ENCODE measurements at regions not wholly inside any gene's neighbourhood (a gene's known extent, or its start where the extent isn't known, plus 50 kb on each side); places are given as distances from the start of the nearest gene placed in this dataset.

DNA sequence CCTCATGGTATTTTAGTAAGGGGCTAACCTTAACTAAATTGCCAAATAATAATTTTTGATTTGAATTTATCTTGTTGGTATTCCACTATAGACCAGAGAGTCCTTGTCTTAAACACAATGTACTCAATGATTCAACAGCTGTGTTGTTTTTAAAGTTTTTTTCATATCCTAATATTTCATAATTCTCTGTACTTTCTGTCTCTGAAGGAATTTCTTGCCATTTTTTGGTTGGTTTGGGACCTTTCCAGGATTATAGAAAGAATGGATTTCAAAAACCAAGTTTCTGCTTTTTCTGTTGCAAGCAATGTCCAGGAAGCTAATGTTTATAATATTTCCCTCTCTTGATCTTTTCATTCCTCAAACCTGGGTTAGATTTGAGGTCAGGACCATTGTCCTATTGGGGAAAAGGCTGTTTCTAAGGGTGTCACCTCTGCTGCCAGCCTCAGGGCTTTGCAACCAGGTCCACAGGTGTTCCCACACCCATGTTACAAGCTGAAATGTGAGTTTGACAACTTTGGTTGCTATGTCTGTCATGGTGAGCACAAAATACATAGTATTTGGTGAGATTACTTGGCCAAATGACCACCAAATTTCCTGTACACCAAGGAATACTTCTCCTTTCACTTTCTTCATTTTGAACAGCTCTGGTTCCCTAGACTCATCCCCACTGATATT, 363.7 kb upstream of the RGMA start (continued):
- TF ChIP-seq, protein P1, sequence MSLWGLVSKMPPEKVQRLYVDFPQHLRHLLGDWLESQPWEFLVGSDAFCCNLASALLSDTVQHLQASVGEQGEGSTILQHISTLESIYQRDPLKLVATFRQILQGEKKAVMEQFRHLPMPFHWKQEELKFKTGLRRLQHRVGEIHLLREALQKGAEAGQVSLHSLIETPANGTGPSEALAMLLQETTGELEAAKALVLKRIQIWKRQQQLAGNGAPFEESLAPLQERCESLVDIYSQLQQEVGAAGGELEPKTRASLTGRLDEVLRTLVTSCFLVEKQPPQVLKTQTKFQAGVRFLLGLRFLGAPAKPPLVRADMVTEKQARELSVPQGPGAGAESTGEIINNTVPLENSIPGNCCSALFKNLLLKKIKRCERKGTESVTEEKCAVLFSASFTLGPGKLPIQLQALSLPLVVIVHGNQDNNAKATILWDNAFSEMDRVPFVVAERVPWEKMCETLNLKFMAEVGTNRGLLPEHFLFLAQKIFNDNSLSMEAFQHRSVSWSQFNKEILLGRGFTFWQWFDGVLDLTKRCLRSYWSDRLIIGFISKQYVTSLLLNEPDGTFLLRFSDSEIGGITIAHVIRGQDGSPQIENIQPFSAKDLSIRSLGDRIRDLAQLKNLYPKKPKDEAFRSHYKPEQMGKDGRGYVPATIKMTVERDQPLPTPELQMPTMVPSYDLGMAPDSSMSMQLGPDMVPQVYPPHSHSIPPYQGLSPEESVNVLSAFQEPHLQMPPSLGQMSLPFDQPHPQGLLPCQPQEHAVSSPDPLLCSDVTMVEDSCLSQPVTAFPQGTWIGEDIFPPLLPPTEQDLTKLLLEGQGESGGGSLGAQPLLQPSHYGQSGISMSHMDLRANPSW (CRISPR knock-in tag; IDR thresholded peaks at IDR 0.05) = no peak
- no peak for TF ChIP-seq HLTF (IDR thresholded peaks at IDR 0.05)
- TF ChIP-seq MED1 (CRISPR knock-in tag; IDR thresholded peaks at IDR 0.05; ENCODE audit: borderline replicate concordance) = no peak
- TF ChIP-seq MCM3 (IDR thresholded peaks at IDR 0.05) = no peak

DNA sequence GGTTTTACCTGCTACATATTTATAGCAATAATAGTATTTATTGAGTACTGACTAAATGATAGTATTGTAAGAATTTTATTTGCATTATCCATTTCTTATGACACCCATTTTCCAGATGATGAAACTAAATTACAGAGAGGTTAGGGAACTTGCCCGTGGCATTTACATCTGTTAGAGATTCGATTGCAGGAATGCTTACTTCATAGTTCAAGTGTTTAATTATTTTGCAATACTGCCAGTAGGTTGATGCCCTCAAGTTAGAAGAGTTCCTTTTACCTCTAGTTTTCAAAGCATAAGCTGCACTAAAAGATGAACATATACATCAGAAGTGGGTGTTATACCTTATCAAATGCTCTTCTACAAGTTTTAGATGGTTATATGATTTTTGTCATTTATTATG, 362.8 kb upstream of the RGMA start:
- no peaks in the 10 kb centered on the region for H4K20me1 ChIP-seq (replicated peaks; ENCODE audit: control insufficient read depth, insufficient read depth, low read length)
- H3K4me3 ChIP-seq = no peak overlapping the region
- no peaks in the 10 kb centered on the region for H3K9me1 ChIP-seq (ENCODE audit: control insufficient read depth, insufficient read depth, low read length)
- no peak overlapping the region for H2AFZ ChIP-seq (ENCODE audit: low read depth, low read length)
- intact Hi-C loops (cut with micrococcal nuclease) (no loop called here), in situ Hi-C loops (cut with MboI) (no loop called here)
- no peak for ATAC-seq
- POLR2A ChIA-PET = no interaction called here
- FAIRE-seq = no peak
- no peaks in the 10 kb centered on the region for H3K4me1 ChIP-seq (replicated peaks in 1 of 2; ENCODE audit: control insufficient read depth in 2 of 2, insufficient read depth in 2 of 2, low read length in 2 of 2)
- H3K36me3 ChIP-seq (ENCODE audit: control insufficient read depth, insufficient read depth, low read length) = no peaks in the 10 kb centered on the region
- no peak overlapping the region for H3K9ac ChIP-seq (ENCODE audit: insufficient read depth in 1 of 2, low read depth in 2 of 2, low read length in 2 of 2)
- CTCF ChIA-PET (ENCODE audit: low intra/inter-chr PET ratio) = no interaction called here
- no peaks in the 10 kb centered on the region for H3K79me2 ChIP-seq (ENCODE audit: control insufficient read depth, insufficient read depth, low read length)
- WGBS (ENCODE audit: insufficient coverage, low coverage, missing lambda C conversion rate) = 0% methylated on average over 2 of the region's 2 CpGs
- DNase-seq (ENCODE audit: extremely low read depth in 1 of 4, low spot score in 3 of 4) = no peak
- no peak overlapping the region for H3K27ac ChIP-seq (ENCODE audit: extremely low read depth, low read depth, low read length)
- no TSS peak for BruUV-seq (replicated peaks)
- H3K9me3 ChIP-seq (replicated peaks; ENCODE audit: control insufficient read depth, insufficient read depth, low read depth, low read length) = no peaks in the 10 kb centered on the region
- no peaks in the 10 kb centered on the region for H3K27me3 ChIP-seq (ENCODE audit: control insufficient read depth in 2 of 2, insufficient read depth in 2 of 2, low read length in 2 of 2)
- H3K4me2 ChIP-seq (ENCODE audit: insufficient read depth, low read length) = no peak overlapping the region
- TF ChIP-seq ZKSCAN8 (CRISPR knock-in tag; IDR thresholded peaks at IDR 0.05) (no peak), SMARCE1 (IDR thresholded peaks at IDR 0.05) (no peak), TARDBP (IDR thresholded peaks at IDR 0.05) (no peak), NUFIP1 (IDR thresholded peaks at IDR 0.05; ENCODE audit: partially characterized antibody) (no peak), ZNF217 (CRISPR knock-in tag; IDR thresholded peaks at IDR 0.05) (no peak), MYC (IDR thresholded peaks at IDR 0.05; ENCODE audit: low read depth, low read length) (no peak), MYC (CRISPR knock-in tag; IDR thresholded peaks at IDR 0.05; ENCODE audit: borderline replicate concordance, low read depth) (no peak), ZNF830 (CRISPR knock-in tag; IDR thresholded peaks at IDR 0.05) (no peak), EGR1 (conservative IDR thresholded peaks at IDR 0.05) (no peak), MYBL2 (IDR thresholded peaks at IDR 0.05; ENCODE audit: low read depth) (no peak), MYBL2 (CRISPR knock-in tag; IDR thresholded peaks at IDR 0.05; ENCODE audit: borderline replicate concordance) (no peak), ARNT (IDR thresholded peaks at IDR 0.05) (no peak), BHLHE40 (IDR thresholded peaks at IDR 0.05; ENCODE audit: low read length) (no peak), ARID2 (IDR thresholded peaks at IDR 0.05) (no peak), MTA3 (IDR thresholded peaks at IDR 0.05; ENCODE audit: borderline replicate concordance) (no peak)
- TF ChIP-seq, protein P2, sequence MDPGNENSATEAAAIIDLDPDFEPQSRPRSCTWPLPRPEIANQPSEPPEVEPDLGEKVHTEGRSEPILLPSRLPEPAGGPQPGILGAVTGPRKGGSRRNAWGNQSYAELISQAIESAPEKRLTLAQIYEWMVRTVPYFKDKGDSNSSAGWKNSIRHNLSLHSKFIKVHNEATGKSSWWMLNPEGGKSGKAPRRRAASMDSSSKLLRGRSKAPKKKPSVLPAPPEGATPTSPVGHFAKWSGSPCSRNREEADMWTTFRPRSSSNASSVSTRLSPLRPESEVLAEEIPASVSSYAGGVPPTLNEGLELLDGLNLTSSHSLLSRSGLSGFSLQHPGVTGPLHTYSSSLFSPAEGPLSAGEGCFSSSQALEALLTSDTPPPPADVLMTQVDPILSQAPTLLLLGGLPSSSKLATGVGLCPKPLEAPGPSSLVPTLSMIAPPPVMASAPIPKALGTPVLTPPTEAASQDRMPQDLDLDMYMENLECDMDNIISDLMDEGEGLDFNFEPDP (CRISPR knock-in tag; IDR thresholded peaks at IDR 0.05) = no peak

Measured in K562 (cell line).